NCI-H2029 (cell line): ENCODE measurements at regions not wholly inside any gene's neighbourhood (a gene's known extent, or its start where the extent isn't known, plus 50 kb on each side); places are given as distances from the start of the nearest gene placed in this dataset.
A peak's percentile ranks its signal among the peaks of the same experiment; 100 is the strongest.
"Not testable (repeated sequence)": the region's sequence is repeated elsewhere in the genome, so short reads cannot be mapped to it uniquely, and the experiment has no call there.

Experiments
- DNase-seq: peaks from one replicate; lab custom pipeline; 2025; lab: John Stamatoyannopoulos, UW

DNA sequence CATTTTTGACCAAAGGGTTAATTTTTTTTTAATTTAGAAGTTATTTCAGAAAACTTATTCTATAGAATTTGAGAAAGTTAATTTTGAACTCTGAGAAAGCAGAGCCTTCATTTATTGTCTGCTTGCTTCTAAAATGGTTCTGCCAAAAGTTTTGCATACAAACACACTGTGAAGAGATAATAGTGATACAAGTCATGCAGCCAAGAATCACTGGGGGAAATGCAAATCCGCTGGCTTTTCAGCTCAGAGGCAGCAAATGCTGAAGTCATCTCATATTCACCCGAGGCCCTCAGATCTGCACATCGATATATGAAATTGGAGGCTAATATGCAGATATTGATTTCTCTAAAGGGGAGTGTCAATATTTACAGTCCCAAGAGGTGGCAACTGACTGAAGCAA is 186.2 kb downstream of the KIT start:
- DNase-seq, result no peak

DNA sequence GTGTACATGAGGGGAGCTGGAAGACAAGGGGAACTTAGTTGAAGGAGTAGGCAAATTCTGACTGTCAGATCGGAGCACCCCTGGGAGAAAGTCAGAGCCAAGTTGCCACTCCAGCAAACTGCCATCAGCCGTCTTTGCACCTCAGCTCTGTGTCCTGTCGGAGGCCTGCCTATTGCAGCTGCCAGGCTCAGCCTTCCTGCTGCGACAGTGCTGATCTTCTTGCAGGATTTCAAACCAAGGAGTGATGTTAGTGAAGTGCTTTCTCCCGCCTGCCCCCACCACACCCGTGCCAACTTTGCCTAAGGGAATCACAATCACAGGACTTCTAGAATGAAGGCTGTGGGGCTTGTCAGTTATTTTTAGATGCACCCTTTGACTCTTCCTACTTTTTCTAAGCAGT is 185.3 kb downstream of the KIT start:
- no peak for DNase-seq

GRCh38 chr4:54842656-54843055 is 184.9 kb downstream of the KIT start:
- no peak for DNase-seq

- no peak for DNase-seq
These were observed 184.5 kb downstream of the KIT start for GRCh38 chr4:54842226-54842625.

DNA sequence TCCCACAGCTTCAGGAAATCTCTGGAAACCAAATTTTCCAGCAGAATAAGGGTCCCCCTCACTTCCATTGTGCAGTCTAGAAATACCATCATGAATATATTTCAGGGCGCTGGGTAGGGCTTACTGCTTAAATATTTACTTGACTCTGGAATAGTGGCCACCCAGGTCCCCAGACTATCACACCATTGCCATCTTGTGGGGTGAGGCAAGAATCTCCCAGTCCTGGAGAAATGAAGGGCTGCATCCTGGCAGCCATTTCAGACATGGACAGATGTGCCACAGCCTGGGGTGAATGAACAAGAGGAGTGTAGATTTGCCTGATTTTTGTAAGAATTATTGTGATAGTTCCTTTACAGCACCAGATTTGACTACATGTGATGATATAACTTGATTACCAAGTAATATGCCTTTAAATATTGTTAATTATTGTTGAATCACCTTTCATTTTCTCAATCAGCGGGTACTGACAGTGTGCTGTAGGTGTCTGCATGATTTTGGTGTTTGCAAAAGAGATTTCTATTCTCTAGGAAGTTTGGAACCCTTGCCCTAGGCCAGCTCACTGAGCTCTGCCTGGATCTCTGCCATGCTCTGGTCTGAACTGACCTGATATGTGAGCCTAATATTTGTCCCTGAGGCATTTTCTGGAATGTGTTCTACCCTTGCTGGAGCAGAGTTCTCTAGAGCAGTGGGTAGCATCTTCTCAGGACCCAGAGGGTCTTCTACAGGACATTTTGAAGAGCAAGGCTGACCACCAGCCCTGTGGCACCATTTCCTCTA is 183.4 kb downstream of the KIT start:
- DNase-seq, result peak; percentile 5

DNA sequence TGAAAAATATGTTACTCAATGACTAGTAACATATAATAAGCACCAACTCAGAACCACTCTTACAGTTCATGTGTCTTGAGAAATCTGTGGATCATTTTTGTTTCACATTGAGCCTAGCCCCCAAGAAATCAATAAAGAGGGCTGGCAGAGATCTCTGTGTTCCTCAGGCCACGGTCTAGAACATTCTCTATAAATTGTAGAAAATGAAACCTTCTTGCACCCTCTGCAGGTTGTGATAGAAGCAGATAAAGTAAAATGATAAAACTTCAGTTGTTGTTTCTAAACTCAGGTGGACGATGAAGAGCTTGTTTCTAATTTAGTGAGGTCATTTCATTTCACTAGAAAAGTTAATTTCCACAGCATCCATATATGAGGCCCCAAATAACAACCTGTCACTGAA is 182.7 kb downstream of the KIT start:
- DNase-seq, result no peak

- no peak for DNase-seq
These were observed 180.5 kb downstream of the KIT start for GRCh38 chr4:54838301-54838700.

DNA sequence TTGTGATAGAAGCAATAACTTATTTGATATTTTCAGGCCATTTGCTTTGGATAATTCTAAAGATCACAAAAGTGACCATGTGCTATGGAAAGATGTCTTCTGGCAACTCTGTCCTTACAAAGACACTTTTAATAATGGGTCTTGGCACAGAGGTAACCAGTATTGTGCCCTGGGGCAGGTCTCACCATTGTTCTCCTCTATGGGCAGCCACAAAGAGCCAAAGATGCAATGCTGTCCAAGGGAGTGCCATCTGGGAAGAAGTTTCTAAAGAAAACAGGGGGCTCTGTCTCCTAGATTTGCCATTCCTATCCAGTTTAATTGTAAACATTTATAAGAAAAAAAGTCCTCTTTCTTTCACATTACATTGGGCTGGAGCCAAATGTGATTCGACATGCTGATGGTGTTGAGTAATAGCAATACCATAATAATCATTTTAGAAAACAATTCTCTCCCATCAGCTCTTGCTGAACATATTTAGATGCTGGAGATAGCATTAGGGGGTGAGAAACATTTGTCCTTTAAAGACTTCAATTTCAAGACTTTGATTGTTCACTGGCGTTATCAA is 179.9 kb downstream of the KIT start:
- no peak for DNase-seq

GRCh38 chr4:54828361-54828760 is 170.6 kb downstream of the KIT start:
- DNase-seq, result not testable (repeated sequence)

DNA sequence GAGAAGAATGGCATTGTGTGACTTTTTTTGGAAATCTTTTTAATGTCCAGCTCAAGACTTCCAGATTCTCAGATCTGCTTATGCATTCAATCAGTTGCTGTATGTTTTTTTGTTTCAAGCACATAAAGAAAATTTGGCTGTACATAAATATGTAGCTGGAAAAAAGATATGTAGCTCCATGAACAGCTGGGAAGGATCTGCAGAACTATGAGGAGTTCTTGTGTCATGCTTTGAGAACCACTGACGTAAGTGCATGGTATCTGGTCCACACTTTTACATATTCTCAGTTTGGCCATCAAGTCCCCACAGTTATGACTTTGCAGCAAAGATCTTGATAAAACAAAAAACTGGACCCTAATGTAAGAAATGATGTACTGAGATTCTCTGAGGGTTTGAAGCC is 165.9 kb downstream of the KIT start:
- no peak for DNase-seq

- no peak for DNase-seq
These were observed 161.3 kb downstream of the KIT start for GRCh38 chr4:54819034-54819433.

- DNase-seq, result no peak
These were observed 160.7 kb downstream of the KIT start for GRCh38 chr4:54818481-54818880.

DNA sequence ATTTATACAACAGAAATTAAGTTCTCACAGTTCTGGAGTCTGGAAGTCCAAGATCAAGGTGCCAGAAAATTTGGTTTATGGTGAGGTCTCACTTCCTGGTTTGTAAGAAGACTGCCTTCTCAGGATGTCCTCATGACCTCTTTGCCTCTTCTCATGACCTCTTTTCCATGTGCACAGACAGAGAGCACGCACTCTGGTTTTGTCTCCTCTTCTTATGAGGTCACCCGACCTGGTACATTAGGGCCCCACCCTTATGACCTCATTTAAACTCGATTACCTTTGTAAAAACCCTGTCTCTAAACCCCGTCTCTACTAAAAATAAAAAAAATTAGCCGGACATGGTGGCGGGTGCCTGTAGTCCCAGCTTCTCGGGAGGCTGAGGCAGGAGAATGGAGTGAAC is 155.9 kb downstream of the KIT start:
- DNase-seq, result no peak

- DNase-seq, result no peak
These were observed 148.6 kb downstream of the KIT start for GRCh38 chr4:54806351-54806750.

DNA sequence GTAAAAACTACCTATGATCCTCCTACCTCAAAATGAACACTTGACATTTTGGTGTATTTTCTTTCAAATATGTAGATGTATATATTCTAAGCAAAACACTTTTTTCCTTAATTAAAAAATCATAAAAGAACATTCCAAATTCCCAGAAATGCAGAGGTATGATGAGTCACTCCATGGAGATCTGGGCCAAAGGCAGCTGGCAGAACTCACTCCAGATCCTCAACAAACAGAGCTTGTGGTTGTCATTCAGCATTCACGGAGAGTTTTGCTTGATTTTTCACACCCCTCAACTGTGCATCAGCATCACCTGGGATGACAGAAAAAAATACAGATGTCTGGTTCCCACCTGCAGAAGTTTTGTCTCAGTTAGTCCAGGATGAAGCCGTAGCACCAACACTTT is 144.6 kb downstream of the KIT start:
- DNase-seq, result no peak

- DNase-seq, result peak; percentile 35
These were observed 143.2 kb downstream of the KIT start for GRCh38 chr4:54800831-54801530.

- no peak for DNase-seq
These were observed 136.8 kb downstream of the KIT start for GRCh38 chr4:54794579-54794978.

GRCh38 chr4:54793856-54794422 is 136.2 kb downstream of the KIT start:
- no peak for DNase-seq
